H1 (cell line): ENCODE measurements at regions not wholly inside any gene's neighbourhood (a gene's known extent, or its start where the extent isn't known, plus 50 kb on each side); places are given as distances from the start of the nearest gene placed in this dataset.

Experiments
- CTCF ChIA-PET: fragments of 300-600 bp; sonication (Branson Sonifier 250); formaldehyde crosslinking; loops from one replicate; lab custom pipeline; 2021; ENCODE audit not compliant: partially characterized antibody; lab: Charles Lee
- POLR2A ChIA-PET: fragments of 300-600 bp; sonication (Branson Sonifier 250); formaldehyde crosslinking; loops from one replicate; lab custom pipeline; 2021; ENCODE audit warnings: inconsistent platforms; ENCODE audit not compliant: partially characterized antibody; lab: Charles Lee
- DNase-seq, 2 experiments: peaks; one replicate each; pipeline versions ENCODE4 v3.0.0 to v3.0.0-alpha.2; 2010 to 2022; ENCODE audit warnings: low spot score in 2 of 2, low read depth in 1 of 2, mixed read lengths in 1 of 2
- FAIRE-seq: peaks from 2 replicates; lab custom pipeline; 2011; peaks lifted over from hg19 to GRCh38; lab: Jason Lieb, UNC
- H2AFZ ChIP-seq: 2 replicates; pipeline ENCODE4 v1.8.1; 2012; ENCODE audit warnings: low read length, inconsistent platforms
- H2AK5ac ChIP-seq: 2 replicates; pipeline ENCODE4 v1.6.1; 2013; ENCODE audit warnings: low read depth, low read length
- H2BK120ac ChIP-seq: replicated peaks from 2 replicates; pipeline ENCODE3; 2013; ENCODE audit warnings: low read depth, low read length, inconsistent platforms
- H2BK12ac ChIP-seq: 2 replicates; pipeline ENCODE4 v1.6.1; 2013; ENCODE audit warnings: low read depth, low read length
- H2BK15ac ChIP-seq: 2 replicates; pipeline ENCODE4 v1.6.1; 2013; ENCODE audit warnings: low read length
- H2BK20ac ChIP-seq: 2 replicates; pipeline ENCODE4 v1.6.1; 2013; ENCODE audit warnings: low read length
- H2BK5ac ChIP-seq: 2 replicates; pipeline ENCODE4 v1.6.1; 2013; ENCODE audit warnings: low read depth, low read length
- H3K14ac ChIP-seq: 2 replicates; pipeline ENCODE4 v1.6.1; 2013; ENCODE audit warnings: inconsistent platforms; ENCODE audit not compliant: insufficient read length
- H3K18ac ChIP-seq: 2 replicates; pipeline ENCODE4 v1.6.1; 2013; ENCODE audit warnings: low read length; ENCODE audit errors: extremely low read depth
- H3K23ac ChIP-seq: 2 replicates; pipeline ENCODE4 v1.6.1; 2013; ENCODE audit warnings: inconsistent platforms; ENCODE audit not compliant: insufficient read length
- H3K23me2 ChIP-seq: 2 replicates; pipeline ENCODE4 v1.6.1; 2013; ENCODE audit warnings: low read depth, low read length
- H3K27ac ChIP-seq: 2 replicates; pipeline ENCODE4 v1.6.1; 2011; ENCODE audit warnings: low read depth, low read length, inconsistent platforms
- H3K27me3 ChIP-seq, 4 experiments: replicated peaks in 1 of 4; 1 replicate in 1 of 4; 2 replicates in 3 of 4; pipeline versions ENCODE4 v1.6.1 to v1.8.1; 2011 to 2013; ENCODE audit warnings: low read length in 3 of 4, mild to moderate bottlenecking in 3 of 4, inconsistent platforms in 2 of 4, mixed read lengths in 2 of 4, moderate library complexity in 1 of 4; ENCODE audit not compliant: control insufficient read depth in 3 of 4, insufficient read depth in 3 of 4; ENCODE audit errors: extremely low read depth in 1 of 4
- H3K36me3 ChIP-seq, 4 experiments: 2 replicates each; pipeline versions ENCODE4 v1.6.1 to v1.8.1; 2011 to 2013; ENCODE audit warnings: mild to moderate bottlenecking in 4 of 4, low read length in 3 of 4, moderate library complexity in 2 of 4, control low read depth in 1 of 4, inconsistent platforms in 1 of 4; ENCODE audit not compliant: insufficient read depth in 4 of 4, control insufficient read depth in 2 of 4
- H3K4ac ChIP-seq: replicated peaks from 2 replicates; pipeline ENCODE3; 2013; ENCODE audit warnings: low read length, low read depth, mixed read lengths, inconsistent platforms; ENCODE audit not compliant: insufficient read length
- H3K4me1 ChIP-seq, 4 experiments: replicated peaks in 1 of 4; 1 replicate in 1 of 4; 2 replicates in 3 of 4; pipeline versions ENCODE4 v1.6.1 to v1.8.1; 2011 to 2013; ENCODE audit warnings: low read length in 3 of 4, inconsistent platforms in 2 of 4, mixed read lengths in 1 of 4; ENCODE audit not compliant: insufficient read depth in 4 of 4, control insufficient read depth in 3 of 4
- H3K4me2 ChIP-seq, 2 experiments: 2 replicates each; pipeline versions ENCODE4 v1.6.1 to v1.8.1; 2011 to 2013; ENCODE audit warnings: low read depth in 2 of 2, low read length in 2 of 2, control low read depth in 1 of 2, inconsistent platforms in 1 of 2, mild to moderate bottlenecking in 1 of 2; ENCODE audit not compliant: insufficient read depth in 1 of 2
- H3K4me3 ChIP-seq, 4 experiments: fragments of 200-600, 300-600 bp in 1 of 4; sonication (generic), shearing (Covaris generic), sonication (Bioruptor Twin) in 1 of 4; 2 replicates each; pipeline versions ENCODE4 v1.5.1 to v1.8.1; 2011 to 2016; ENCODE audit warnings: low read length in 4 of 4, low read depth in 3 of 4, control low read depth in 2 of 4, inconsistent platforms in 2 of 4, mild to moderate bottlenecking in 2 of 4, mixed read lengths in 1 of 4, moderate library complexity in 1 of 4; ENCODE audit not compliant: insufficient read depth in 2 of 4; ENCODE audit errors: extremely low read depth in 1 of 4
- H3K56ac ChIP-seq: replicated peaks from 2 replicates; pipeline ENCODE3; 2013; ENCODE audit warnings: low read depth, mild to moderate bottlenecking, mixed read lengths, low read length, inconsistent platforms; ENCODE audit not compliant: insufficient read length
- H3K79me1 ChIP-seq: 2 replicates; pipeline ENCODE4 v1.6.1; 2013; ENCODE audit warnings: low read depth, low read length, control low read depth
- H3K79me2 ChIP-seq, 2 experiments: 2 replicates each; pipeline versions ENCODE4 v1.6.1 to v1.8.1; 2012 to 2013; ENCODE audit warnings: low read length in 2 of 2, mild to moderate bottlenecking in 2 of 2, inconsistent platforms in 1 of 2; ENCODE audit not compliant: insufficient read depth in 2 of 2, control insufficient read depth in 1 of 2
- H3K9ac ChIP-seq, 4 experiments: replicated peaks in 1 of 4; 1 replicate in 1 of 4; 2 replicates in 3 of 4; pipeline versions ENCODE4 v1.6.1 to v1.8.1; 2011 to 2013; ENCODE audit warnings: low read depth in 3 of 4, low read length in 3 of 4, control low read depth in 2 of 4, mild to moderate bottlenecking in 2 of 4, moderate library complexity in 2 of 4, inconsistent platforms in 1 of 4; ENCODE audit errors: extremely low read depth in 1 of 4
- H3K9me3 ChIP-seq, 2 experiments: 2 replicates each; pipeline versions ENCODE4 v1.6.1 to v1.8.1; 2012 to 2013; ENCODE audit warnings: mild to moderate bottlenecking in 2 of 2, moderate library complexity in 2 of 2, control low read depth in 1 of 2, inconsistent platforms in 1 of 2, low read depth in 1 of 2, low read length in 1 of 2, mixed read lengths in 1 of 2; ENCODE audit not compliant: insufficient read depth in 2 of 2
- H4K20me1 ChIP-seq, 2 experiments: replicated peaks in 1 of 2; 2 replicates each; pipeline versions ENCODE3 to v1.8.1; 2011 to 2013; ENCODE audit warnings: inconsistent platforms in 2 of 2, low read length in 2 of 2, mild to moderate bottlenecking in 1 of 2; ENCODE audit not compliant: insufficient read depth in 2 of 2, control insufficient read depth in 1 of 2
- H4K5ac ChIP-seq: 2 replicates; pipeline ENCODE4 v1.6.1; 2013; ENCODE audit warnings: low read length, low read depth, mixed read lengths, inconsistent platforms; ENCODE audit not compliant: insufficient read length
- H4K8ac ChIP-seq: 2 replicates; pipeline ENCODE4 v1.8.0; 2013; ENCODE audit warnings: mild to moderate bottlenecking, moderate library complexity, low read length, inconsistent platforms; ENCODE audit not compliant: insufficient read depth; ENCODE audit errors: extremely low read depth
- H4K91ac ChIP-seq: replicated peaks from 2 replicates; pipeline ENCODE3; 2013; ENCODE audit warnings: low read length, mixed read lengths, inconsistent platforms; ENCODE audit not compliant: insufficient read length
- NRF1 ChIP-seq: IDR thresholded peaks from 2 replicates; pipeline ENCODE4 v1.6.1; 2011; ENCODE audit warnings: mild to moderate bottlenecking, low read depth, low read length, improper control_type of control experiment
- YY1 ChIP-seq: IDR thresholded peaks from 2 replicates; pipeline ENCODE4 v1.6.1; 2011; ENCODE audit warnings: low read depth, mild to moderate bottlenecking, low read length

DNA sequence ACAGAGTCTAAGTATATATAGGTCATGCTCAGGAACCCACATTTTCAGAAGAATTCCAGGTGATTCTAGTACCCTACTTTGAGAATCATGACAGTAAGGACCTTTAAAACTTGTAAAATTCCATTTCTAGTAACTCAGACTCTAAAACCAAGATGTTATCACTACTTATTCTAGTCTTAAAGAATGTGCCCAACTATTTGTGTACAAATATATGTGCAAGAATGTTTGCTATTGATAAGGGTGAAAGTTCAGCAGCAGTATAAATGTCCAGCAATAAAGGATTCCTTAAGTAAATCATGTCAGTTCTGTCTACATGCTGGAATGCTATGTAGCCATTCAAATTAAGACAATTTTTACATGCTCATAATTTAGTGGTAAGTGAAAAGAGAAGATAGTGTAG, 71.1 kb upstream of the MAGEB2 start:
- CTCF ChIA-PET, result interaction anchor here (0.8 to 2.2 kb wide), 2 partner anchors 35 to 52 kb away, joined by 3 to 7 read pairs; no protein-coding TSS in a partner anchor
- DNase-seq, result no peak

More for the DNA sequence above, 71.1 kb upstream of the MAGEB2 start:
- H3K4me2 ChIP-seq, result no peak overlapping the region
- no peak overlapping the region for H4K5ac ChIP-seq
- H4K91ac ChIP-seq, result no peak overlapping the region
- H2BK12ac ChIP-seq, result no peak overlapping the region
- no peak overlapping the region for H2BK15ac ChIP-seq
- no peak overlapping the region for H3K56ac ChIP-seq
- H2AK5ac ChIP-seq, result no peak overlapping the region
- no peaks in the 10 kb centered on the region for H4K20me1 ChIP-seq
- H3K27ac ChIP-seq, result no peak overlapping the region
- H3K9me3 ChIP-seq, result peaks cover 0 to 8% of the 10 kb centered on the region in 2 experiments; a peak in 1 of 4 replicates
- H2BK5ac ChIP-seq, result no peak overlapping the region
- POLR2A ChIA-PET, result no interaction called here
- no peaks in the 10 kb centered on the region for H3K27me3 ChIP-seq
- H3K4me1 ChIP-seq, result no peaks in the 10 kb centered on the region
- H2BK20ac ChIP-seq, result no peak overlapping the region
- FAIRE-seq, result no peak
- no peak overlapping the region for H3K4me3 ChIP-seq
- H3K79me1 ChIP-seq, result no peaks in the 10 kb centered on the region
- no peaks in the 10 kb centered on the region for H3K79me2 ChIP-seq
- no peak overlapping the region for H4K8ac ChIP-seq
- H3K14ac ChIP-seq, result no peak overlapping the region
- H3K23ac ChIP-seq, result no peak overlapping the region
- no peak overlapping the region for H3K4ac ChIP-seq
- H3K23me2 ChIP-seq, result no peaks in the 10 kb centered on the region
- H3K9ac ChIP-seq, result no peak overlapping the region
- H3K18ac ChIP-seq, result no peak overlapping the region
- no peak overlapping the region for H2AFZ ChIP-seq
- H2BK120ac ChIP-seq, result no peak overlapping the region
- no peak for TF ChIP-seq NRF1
- TF ChIP-seq YY1, result no peak
- no peaks in the 10 kb centered on the region for H3K36me3 ChIP-seq
